H1 (cell line): ENCODE measurements at regions not wholly inside any gene's neighbourhood (a gene's known extent, or its start where the extent isn't known, plus 50 kb on each side); places are given as distances from the start of the nearest gene placed in this dataset.

Experiments used
- RNF2 ChIP-seq: fragments of 200-900, 300-1000 bp; sonication (generic); IDR thresholded peaks from 2 replicates; pipeline ENCODE4 v1.7.1; 2016; ENCODE audit warnings: borderline replicate concordance, low read depth, mild to moderate bottlenecking, antibody characterized with exemption, low read length; ENCODE audit not compliant: poor library complexity, severe bottlenecking; ENCODE audit errors: missing control alignments
- USF2 ChIP-seq: IDR thresholded peaks from 2 replicates; pipeline ENCODE4 v1.6.1; 2011; ENCODE audit warnings: low read length, improper control_type of control experiment

- TF ChIP-seq USF2 = no peak
- no peak for TF ChIP-seq RNF2
- TF ChIP-seq, all 59 proteins: peak for 0
These were observed 115.6 kb upstream of the NGF start (continued) for GRCh38 chr1:115453666-115454065.
